Stimulated activated CD8-positive, alpha-beta memory T cell treated with anti-CD3 and anti-CD28 coated beads, Interleukin-15, amount 100 ng/mL, for 1 hour (primary cell): ENCODE measurements at regions not wholly inside any gene's neighbourhood (a gene's known extent, or its start where the extent isn't known, plus 50 kb on each side); places are given as distances from the start of the nearest gene placed in this dataset.
"Not testable (repeated sequence)": the region's sequence is repeated elsewhere in the genome, so short reads cannot be mapped to it uniquely, and the experiment has no call there.

Experiments used
- DNase-seq: peaks from one replicate; pipeline ENCODE4 v3.0.0-alpha.2; 2020; ENCODE audit warnings: low read depth

GRCh38 chr3:70488816-70489215, 176.4 kb upstream of the MDFIC2 start:
- no peak for DNase-seq

- no peak for DNase-seq
These were observed 175.7 kb upstream of the MDFIC2 start for GRCh38 chr3:70488131-70488530.

GRCh38 chr3:70486414-70487017, 174.1 kb upstream of the MDFIC2 start:
- no peak for DNase-seq

GRCh38 chr3:70476174-70476573, 163.7 kb upstream of the MDFIC2 start:
- no peak for DNase-seq

GRCh38 chr3:70471464-70472342, 159.3 kb upstream of the MDFIC2 start:
- no peak for DNase-seq

GRCh38 chr3:70466096-70466495, 153.7 kb upstream of the MDFIC2 start:
- DNase-seq = no peak

- DNase-seq = no peak
These were observed 152.4 kb upstream of the MDFIC2 start for GRCh38 chr3:70464876-70465275.

GRCh38 chr3:70464465-70464864, 152.0 kb upstream of the MDFIC2 start:
- DNase-seq = no peak

GRCh38 chr3:70450220-70450619, 137.8 kb upstream of the MDFIC2 start:
- DNase-seq = not testable (repeated sequence)

- DNase-seq = not testable (repeated sequence)
These were observed 123.0 kb upstream of the MDFIC2 start for GRCh38 chr3:70435422-70435821.

- DNase-seq = no peak
These were observed 120.7 kb upstream of the MDFIC2 start for GRCh38 chr3:70433091-70433490.

- DNase-seq = no peak
These were observed 119.5 kb upstream of the MDFIC2 start for GRCh38 chr3:70431911-70432310.

- DNase-seq = no peak
These were observed 113.6 kb upstream of the MDFIC2 start for GRCh38 chr3:70426071-70426470.

GRCh38 chr3:70421506-70421905, 109.1 kb upstream of the MDFIC2 start:
- DNase-seq = no peak

GRCh38 chr3:70409018-70409417, 96.6 kb upstream of the MDFIC2 start:
- no peak for DNase-seq

GRCh38 chr3:70400194-70400593, 87.8 kb upstream of the MDFIC2 start:
- no peak for DNase-seq

- no peak for DNase-seq
These were observed 81.6 kb upstream of the MDFIC2 start for GRCh38 chr3:70393881-70394612.

GRCh38 chr3:70392227-70392626, 79.8 kb upstream of the MDFIC2 start:
- no peak for DNase-seq

GRCh38 chr3:70387889-70388288, 75.5 kb upstream of the MDFIC2 start:
- no peak for DNase-seq

GRCh38 chr3:70386846-70387245, 74.4 kb upstream of the MDFIC2 start:
- DNase-seq = no peak

- DNase-seq = no peak
These were observed 73.6 kb upstream of the MDFIC2 start for GRCh38 chr3:70386043-70386442.

- no peak for DNase-seq
These were observed 71.0 kb upstream of the MDFIC2 start for GRCh38 chr3:70383360-70383831.

- DNase-seq = no peak
These were observed 61.7 kb upstream of the MDFIC2 start for GRCh38 chr3:70374179-70374578.
